H1 (cell line): ENCODE measurements at regions not wholly inside any gene's neighbourhood (a gene's known extent, or its start where the extent isn't known, plus 50 kb on each side); places are given as distances from the start of the nearest gene placed in this dataset.

Source experiments
- CTCF ChIA-PET: fragments of 300-600 bp; sonication (Branson Sonifier 250); formaldehyde crosslinking; loops from one replicate; lab custom pipeline; 2021; ENCODE audit not compliant: partially characterized antibody; lab: Charles Lee
- POLR2A ChIA-PET: fragments of 300-600 bp; sonication (Branson Sonifier 250); formaldehyde crosslinking; loops from one replicate; lab custom pipeline; 2021; ENCODE audit warnings: inconsistent platforms; ENCODE audit not compliant: partially characterized antibody; lab: Charles Lee
- DNase-seq, 2 experiments: peaks; one replicate each; pipeline versions ENCODE4 v3.0.0 to v3.0.0-alpha.2; 2010 to 2022; ENCODE audit warnings: low spot score in 2 of 2, low read depth in 1 of 2, mixed read lengths in 1 of 2
- FAIRE-seq: peaks from 2 replicates; lab custom pipeline; 2011; peaks lifted over from hg19 to GRCh38; lab: Jason Lieb, UNC
- H2AFZ ChIP-seq: 2 replicates; pipeline ENCODE4 v1.8.1; 2012; ENCODE audit warnings: low read length, inconsistent platforms
- H2AK5ac ChIP-seq: 2 replicates; pipeline ENCODE4 v1.6.1; 2013; ENCODE audit warnings: low read depth, low read length
- H2BK120ac ChIP-seq: replicated peaks from 2 replicates; pipeline ENCODE3; 2013; ENCODE audit warnings: low read depth, low read length, inconsistent platforms
- H2BK12ac ChIP-seq: 2 replicates; pipeline ENCODE4 v1.6.1; 2013; ENCODE audit warnings: low read depth, low read length
- H2BK15ac ChIP-seq: 2 replicates; pipeline ENCODE4 v1.6.1; 2013; ENCODE audit warnings: low read length
- H2BK20ac ChIP-seq: 2 replicates; pipeline ENCODE4 v1.6.1; 2013; ENCODE audit warnings: low read length
- H2BK5ac ChIP-seq: 2 replicates; pipeline ENCODE4 v1.6.1; 2013; ENCODE audit warnings: low read depth, low read length
- H3K14ac ChIP-seq: 2 replicates; pipeline ENCODE4 v1.6.1; 2013; ENCODE audit warnings: inconsistent platforms; ENCODE audit not compliant: insufficient read length
- H3K18ac ChIP-seq: 2 replicates; pipeline ENCODE4 v1.6.1; 2013; ENCODE audit warnings: low read length; ENCODE audit errors: extremely low read depth
- H3K23ac ChIP-seq: 2 replicates; pipeline ENCODE4 v1.6.1; 2013; ENCODE audit warnings: inconsistent platforms; ENCODE audit not compliant: insufficient read length
- H3K23me2 ChIP-seq: 2 replicates; pipeline ENCODE4 v1.6.1; 2013; ENCODE audit warnings: low read depth, low read length
- H3K27ac ChIP-seq: 2 replicates; pipeline ENCODE4 v1.6.1; 2011; ENCODE audit warnings: low read depth, low read length, inconsistent platforms
- H3K27me3 ChIP-seq, 4 experiments: replicated peaks in 1 of 4; 1 replicate in 1 of 4; 2 replicates in 3 of 4; pipeline versions ENCODE4 v1.6.1 to v1.8.1; 2011 to 2013; ENCODE audit warnings: low read length in 3 of 4, mild to moderate bottlenecking in 3 of 4, inconsistent platforms in 2 of 4, mixed read lengths in 2 of 4, moderate library complexity in 1 of 4; ENCODE audit not compliant: control insufficient read depth in 3 of 4, insufficient read depth in 3 of 4; ENCODE audit errors: extremely low read depth in 1 of 4
- H3K36me3 ChIP-seq, 4 experiments: 2 replicates each; pipeline versions ENCODE4 v1.6.1 to v1.8.1; 2011 to 2013; ENCODE audit warnings: mild to moderate bottlenecking in 4 of 4, low read length in 3 of 4, moderate library complexity in 2 of 4, control low read depth in 1 of 4, inconsistent platforms in 1 of 4; ENCODE audit not compliant: insufficient read depth in 4 of 4, control insufficient read depth in 2 of 4
- H3K4ac ChIP-seq: replicated peaks from 2 replicates; pipeline ENCODE3; 2013; ENCODE audit warnings: low read length, low read depth, mixed read lengths, inconsistent platforms; ENCODE audit not compliant: insufficient read length
- H3K4me1 ChIP-seq, 4 experiments: replicated peaks in 1 of 4; 1 replicate in 1 of 4; 2 replicates in 3 of 4; pipeline versions ENCODE4 v1.6.1 to v1.8.1; 2011 to 2013; ENCODE audit warnings: low read length in 3 of 4, inconsistent platforms in 2 of 4, mixed read lengths in 1 of 4; ENCODE audit not compliant: insufficient read depth in 4 of 4, control insufficient read depth in 3 of 4
- H3K4me2 ChIP-seq, 2 experiments: 2 replicates each; pipeline versions ENCODE4 v1.6.1 to v1.8.1; 2011 to 2013; ENCODE audit warnings: low read depth in 2 of 2, low read length in 2 of 2, control low read depth in 1 of 2, inconsistent platforms in 1 of 2, mild to moderate bottlenecking in 1 of 2; ENCODE audit not compliant: insufficient read depth in 1 of 2
- H3K4me3 ChIP-seq, 4 experiments: fragments of 200-600, 300-600 bp in 1 of 4; sonication (generic), shearing (Covaris generic), sonication (Bioruptor Twin) in 1 of 4; 2 replicates each; pipeline versions ENCODE4 v1.5.1 to v1.8.1; 2011 to 2016; ENCODE audit warnings: low read length in 4 of 4, low read depth in 3 of 4, control low read depth in 2 of 4, inconsistent platforms in 2 of 4, mild to moderate bottlenecking in 2 of 4, mixed read lengths in 1 of 4, moderate library complexity in 1 of 4; ENCODE audit not compliant: insufficient read depth in 2 of 4; ENCODE audit errors: extremely low read depth in 1 of 4
- H3K56ac ChIP-seq: replicated peaks from 2 replicates; pipeline ENCODE3; 2013; ENCODE audit warnings: low read depth, mild to moderate bottlenecking, mixed read lengths, low read length, inconsistent platforms; ENCODE audit not compliant: insufficient read length
- H3K79me1 ChIP-seq: 2 replicates; pipeline ENCODE4 v1.6.1; 2013; ENCODE audit warnings: low read depth, low read length, control low read depth
- H3K79me2 ChIP-seq, 2 experiments: 2 replicates each; pipeline versions ENCODE4 v1.6.1 to v1.8.1; 2012 to 2013; ENCODE audit warnings: low read length in 2 of 2, mild to moderate bottlenecking in 2 of 2, inconsistent platforms in 1 of 2; ENCODE audit not compliant: insufficient read depth in 2 of 2, control insufficient read depth in 1 of 2
- H3K9ac ChIP-seq, 4 experiments: replicated peaks in 1 of 4; 1 replicate in 1 of 4; 2 replicates in 3 of 4; pipeline versions ENCODE4 v1.6.1 to v1.8.1; 2011 to 2013; ENCODE audit warnings: low read depth in 3 of 4, low read length in 3 of 4, control low read depth in 2 of 4, mild to moderate bottlenecking in 2 of 4, moderate library complexity in 2 of 4, inconsistent platforms in 1 of 4; ENCODE audit errors: extremely low read depth in 1 of 4
- H3K9me3 ChIP-seq, 2 experiments: 2 replicates each; pipeline versions ENCODE4 v1.6.1 to v1.8.1; 2012 to 2013; ENCODE audit warnings: mild to moderate bottlenecking in 2 of 2, moderate library complexity in 2 of 2, control low read depth in 1 of 2, inconsistent platforms in 1 of 2, low read depth in 1 of 2, low read length in 1 of 2, mixed read lengths in 1 of 2; ENCODE audit not compliant: insufficient read depth in 2 of 2
- H4K20me1 ChIP-seq, 2 experiments: replicated peaks in 1 of 2; 2 replicates each; pipeline versions ENCODE3 to v1.8.1; 2011 to 2013; ENCODE audit warnings: inconsistent platforms in 2 of 2, low read length in 2 of 2, mild to moderate bottlenecking in 1 of 2; ENCODE audit not compliant: insufficient read depth in 2 of 2, control insufficient read depth in 1 of 2
- H4K5ac ChIP-seq: 2 replicates; pipeline ENCODE4 v1.6.1; 2013; ENCODE audit warnings: low read length, low read depth, mixed read lengths, inconsistent platforms; ENCODE audit not compliant: insufficient read length
- H4K8ac ChIP-seq: 2 replicates; pipeline ENCODE4 v1.8.0; 2013; ENCODE audit warnings: mild to moderate bottlenecking, moderate library complexity, low read length, inconsistent platforms; ENCODE audit not compliant: insufficient read depth; ENCODE audit errors: extremely low read depth
- H4K91ac ChIP-seq: replicated peaks from 2 replicates; pipeline ENCODE3; 2013; ENCODE audit warnings: low read length, mixed read lengths, inconsistent platforms; ENCODE audit not compliant: insufficient read length
- EGR1 ChIP-seq: IDR thresholded peaks from 2 replicates; pipeline ENCODE4 v1.6.1; 2011; ENCODE audit warnings: low read depth, low read length, borderline replicate concordance
- RAD21 ChIP-seq, 2 experiments: IDR thresholded peaks in 1 of 2; conservative IDR thresholded peaks in 1 of 2; 2 replicates each; pipeline ENCODE4 v1.6.1; 2011; ENCODE audit warnings: low read depth in 2 of 2, low read length in 2 of 2, improper control_type of control experiment in 1 of 2, inconsistent platforms in 1 of 2, mild to moderate bottlenecking in 1 of 2, moderate library complexity in 1 of 2
- TEAD4 ChIP-seq: IDR thresholded peaks from 2 replicates; pipeline ENCODE4 v1.6.1; 2012; ENCODE audit warnings: low read depth, low read length, inconsistent platforms, mixed read lengths
- WGBS, 2 experiments: shearing (Covaris generic) in 1 of 2; methylation state at CpG; one replicate each; pipeline versions ENCODE4 v1.1.6 to v1.1.7; 2013 to 2015; ENCODE audit warnings: low lambda C conversion rate in 2 of 2, mixed read lengths in 2 of 2, inconsistent platforms in 1 of 2, low coverage in 1 of 2, missing lambda C conversion rate in 1 of 2; ENCODE audit not compliant: insufficient replicate concordance in 2 of 2, insufficient coverage in 1 of 2, insufficient read length in 1 of 2; ENCODE audit errors: extremely low coverage in 1 of 2, missing lambda C conversion rate in 1 of 2; 5-methylcytosine and 5-hydroxymethylcytosine counted together
- TF ChIP-seq, protein P1 (sequence below), 3 experiments: IDR thresholded peaks; 1 replicate in 2 of 3; 2 replicates in 1 of 3; pipeline versions ENCODE4 v1.5.1 to v1.6.1; 2011; ENCODE audit warnings: low read length in 3 of 3, mild to moderate bottlenecking in 3 of 3, inconsistent platforms in 2 of 3, low read depth in 1 of 3, moderate library complexity in 1 of 3; ENCODE audit not compliant: insufficient read depth in 1 of 3; ENCODE audit errors: control extremely low read depth in 1 of 3
- TF ChIP-seq, protein P2 (sequence below): IDR thresholded peaks from 2 replicates; pipeline ENCODE4 v1.6.1; 2011; ENCODE audit warnings: low read depth, mild to moderate bottlenecking, low read length; ENCODE audit not compliant: insufficient read depth

DNA sequence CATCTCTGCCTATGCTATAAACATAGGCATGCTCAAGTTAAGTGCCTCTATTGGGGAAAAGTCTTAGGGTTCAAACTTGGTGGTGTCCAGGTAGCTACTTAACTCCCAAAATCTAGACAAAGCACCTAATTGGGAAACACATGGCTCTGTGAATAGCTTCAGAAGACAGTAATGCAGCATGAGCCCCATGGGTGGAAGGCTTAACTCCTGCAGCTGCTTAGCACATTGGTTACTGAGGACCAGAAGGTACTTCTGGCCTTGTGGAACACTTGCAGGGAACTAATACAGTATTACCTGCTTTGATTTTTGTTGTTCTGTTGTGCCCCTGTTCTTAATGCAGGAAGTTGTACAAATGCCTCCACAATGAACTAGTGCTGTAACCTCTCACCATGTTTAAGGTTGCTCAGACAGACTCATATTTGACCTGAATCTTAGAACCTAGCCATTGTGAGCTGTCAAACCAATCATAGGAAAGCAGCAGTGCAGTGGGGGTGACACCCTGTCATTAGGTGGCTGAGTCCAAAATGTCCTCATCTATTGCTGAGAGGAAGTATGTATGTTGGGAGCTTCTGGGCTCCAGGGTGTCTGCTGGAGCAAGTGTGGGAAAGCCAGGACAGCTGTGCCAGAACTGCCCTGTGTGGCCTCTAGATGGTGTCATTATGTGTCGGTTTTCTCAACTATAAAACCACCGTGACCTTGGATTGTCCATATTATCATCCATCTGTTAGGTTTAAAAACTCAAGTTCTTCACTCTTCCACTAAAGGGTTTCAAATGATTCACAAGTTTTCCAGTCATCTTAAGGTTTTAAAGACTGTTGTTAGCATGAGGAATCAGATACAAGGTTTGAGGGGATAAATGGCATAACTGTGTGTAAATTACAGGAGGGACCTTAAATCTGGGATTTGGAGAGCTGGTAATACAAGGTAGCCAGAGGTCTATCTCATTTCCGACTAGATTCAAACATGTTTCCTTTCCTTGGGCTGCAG is 69.9 kb upstream of the WDR1 start:
- Histone ChIP-seq H3K9me3 (no peaks in the 10 kb centered on the region), H3K4me3 (no peak overlapping the region), H2BK20ac (no peak overlapping the region), H3K27ac (no peak overlapping the region), H3K79me2 (no peaks in the 10 kb centered on the region), H2BK15ac (no peak overlapping the region), H4K91ac (no peak overlapping the region), H2AFZ (no peak overlapping the region), H2BK120ac (no peak overlapping the region), H3K23me2 (no peaks in the 10 kb centered on the region), H3K14ac (no peak overlapping the region), H3K36me3 (no peaks in the 10 kb centered on the region), H4K20me1 (no peaks in the 10 kb centered on the region), H4K8ac (no peak overlapping the region), H2AK5ac (no peak overlapping the region), H3K18ac (no peak overlapping the region), H3K79me1 (no peaks in the 10 kb centered on the region), H3K4me1 (no peaks in the 10 kb centered on the region), H3K23ac (no peak overlapping the region), H3K9ac (no peak overlapping the region), H2BK12ac (no peak overlapping the region), H3K4ac (no peak overlapping the region), H3K56ac (no peak overlapping the region), H3K4me2 (no peak overlapping the region), H2BK5ac (no peak overlapping the region), H3K27me3 (no peaks in the 10 kb centered on the region), H4K5ac (no peak overlapping the region)
- CTCF ChIA-PET, result interaction anchor here (0.8 to 7.2 kb wide), 14 partner anchors 13 to 351 kb away, joined by 3 to 69 read pairs (median 6); no protein-coding TSS in a partner anchor
- POLR2A ChIA-PET, result no interaction called here
- 57% methylated on average over 3 of the region's 3 CpGs; no CpG with 5 or more reads in 1 of the 2 experiments for WGBS, 2 experiments
- FAIRE-seq (no peak), DNase-seq (no peak)
- TF ChIP-seq TEAD4 (no peak), EGR1 (no peak), RAD21 (IDR thresholded peaks at IDR 0.05 in 1 of 2, conservative IDR thresholded peaks at IDR 0.05 in 1 of 2; ENCODE audit: low read depth in 2 of 2, low read length in 2 of 2) (peak; percentile 24 to 42; a peak in 2 of 4 replicates)
- TF ChIP-seq, protein P1, sequence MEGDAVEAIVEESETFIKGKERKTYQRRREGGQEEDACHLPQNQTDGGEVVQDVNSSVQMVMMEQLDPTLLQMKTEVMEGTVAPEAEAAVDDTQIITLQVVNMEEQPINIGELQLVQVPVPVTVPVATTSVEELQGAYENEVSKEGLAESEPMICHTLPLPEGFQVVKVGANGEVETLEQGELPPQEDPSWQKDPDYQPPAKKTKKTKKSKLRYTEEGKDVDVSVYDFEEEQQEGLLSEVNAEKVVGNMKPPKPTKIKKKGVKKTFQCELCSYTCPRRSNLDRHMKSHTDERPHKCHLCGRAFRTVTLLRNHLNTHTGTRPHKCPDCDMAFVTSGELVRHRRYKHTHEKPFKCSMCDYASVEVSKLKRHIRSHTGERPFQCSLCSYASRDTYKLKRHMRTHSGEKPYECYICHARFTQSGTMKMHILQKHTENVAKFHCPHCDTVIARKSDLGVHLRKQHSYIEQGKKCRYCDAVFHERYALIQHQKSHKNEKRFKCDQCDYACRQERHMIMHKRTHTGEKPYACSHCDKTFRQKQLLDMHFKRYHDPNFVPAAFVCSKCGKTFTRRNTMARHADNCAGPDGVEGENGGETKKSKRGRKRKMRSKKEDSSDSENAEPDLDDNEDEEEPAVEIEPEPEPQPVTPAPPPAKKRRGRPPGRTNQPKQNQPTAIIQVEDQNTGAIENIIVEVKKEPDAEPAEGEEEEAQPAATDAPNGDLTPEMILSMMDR (IDR thresholded peaks at IDR 0.05; ENCODE audit: control extremely low read depth in 1 of 3, insufficient read depth in 1 of 3, low read depth in 1 of 3, low read length in 3 of 3), result peak in 2 of 3 experiments; percentile 15 to 31; a peak in 2 of 4 replicates
- TF ChIP-seq, protein P2, sequence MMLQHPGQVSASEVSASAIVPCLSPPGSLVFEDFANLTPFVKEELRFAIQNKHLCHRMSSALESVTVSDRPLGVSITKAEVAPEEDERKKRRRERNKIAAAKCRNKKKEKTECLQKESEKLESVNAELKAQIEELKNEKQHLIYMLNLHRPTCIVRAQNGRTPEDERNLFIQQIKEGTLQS, result no peak
- TF ChIP-seq, all 59 proteins: peak for 2
